CD4-positive, alpha-beta T cell treated with Interleukin-2 at 100 ng/mL for 4 hours (primary cell): ENCODE measurements at regions not wholly inside any gene's neighbourhood (a gene's known extent, or its start where the extent isn't known, plus 50 kb on each side); places are given as distances from the start of the nearest gene placed in this dataset.
"Not testable (repeated sequence)": the region's sequence is repeated elsewhere in the genome, so short reads cannot be mapped to it uniquely, and the experiment has no call there.

Experiments used
- DNase-seq: peaks from one replicate; pipeline ENCODE4 v3.0.0-alpha.2; 2020; ENCODE audit warnings: low spot score

GRCh38 chr2:87409601-87410000 lies 338.3 kb upstream of the PLGLB2 start:
- DNase-seq: not testable (repeated sequence)

- DNase-seq: not testable (repeated sequence)
Observed at GRCh38 chr2:87410371-87410770, 337.5 kb upstream of the PLGLB2 start.

GRCh38 chr2:87412036-87412820 lies 335.7 kb upstream of the PLGLB2 start:
- not testable (repeated sequence) for DNase-seq

- DNase-seq: not testable (repeated sequence)
Observed at GRCh38 chr2:87414331-87414730, 333.6 kb upstream of the PLGLB2 start.

GRCh38 chr2:87414795-87415570 lies 332.9 kb upstream of the PLGLB2 start:
- not testable (repeated sequence) for DNase-seq

GRCh38 chr2:87415586-87416265 lies 332.2 kb upstream of the PLGLB2 start:
- DNase-seq: not testable (repeated sequence)

- not testable (repeated sequence) for DNase-seq
Observed at GRCh38 chr2:87416266-87416592, 331.7 kb upstream of the PLGLB2 start.

- DNase-seq: not testable (repeated sequence)
Observed at GRCh38 chr2:87417147-87417546, 330.7 kb upstream of the PLGLB2 start.

GRCh38 chr2:87417742-87418567 lies 329.9 kb upstream of the PLGLB2 start:
- not testable (repeated sequence) for DNase-seq

- DNase-seq: not testable (repeated sequence)
Observed at GRCh38 chr2:87418823-87419822, 328.8 kb upstream of the PLGLB2 start.

- not testable (repeated sequence) for DNase-seq
Observed at GRCh38 chr2:87419980-87420379, 327.9 kb upstream of the PLGLB2 start.

- not testable (repeated sequence) for DNase-seq
Observed at GRCh38 chr2:87420954-87421353, 326.9 kb upstream of the PLGLB2 start.

- not testable (repeated sequence) for DNase-seq
Observed at GRCh38 chr2:87423796-87424762, 323.8 kb upstream of the PLGLB2 start.

- not testable (repeated sequence) for DNase-seq
Observed at GRCh38 chr2:87424763-87425154, 323.1 kb upstream of the PLGLB2 start.

GRCh38 chr2:87425191-87425590 lies 322.7 kb upstream of the PLGLB2 start:
- DNase-seq: not testable (repeated sequence)

GRCh38 chr2:87425717-87426116 lies 322.2 kb upstream of the PLGLB2 start:
- not testable (repeated sequence) for DNase-seq

- not testable (repeated sequence) for DNase-seq
Observed at GRCh38 chr2:87428452-87429130, 319.3 kb upstream of the PLGLB2 start.

GRCh38 chr2:87429206-87429930 lies 318.5 kb upstream of the PLGLB2 start:
- not testable (repeated sequence) for DNase-seq
